ENCODE measurements at regions not wholly inside any gene's neighbourhood (a gene's known extent, or its start where the extent isn't known, plus 50 kb on each side); places are given as distances from the start of the nearest gene placed in this dataset.

DNA sequence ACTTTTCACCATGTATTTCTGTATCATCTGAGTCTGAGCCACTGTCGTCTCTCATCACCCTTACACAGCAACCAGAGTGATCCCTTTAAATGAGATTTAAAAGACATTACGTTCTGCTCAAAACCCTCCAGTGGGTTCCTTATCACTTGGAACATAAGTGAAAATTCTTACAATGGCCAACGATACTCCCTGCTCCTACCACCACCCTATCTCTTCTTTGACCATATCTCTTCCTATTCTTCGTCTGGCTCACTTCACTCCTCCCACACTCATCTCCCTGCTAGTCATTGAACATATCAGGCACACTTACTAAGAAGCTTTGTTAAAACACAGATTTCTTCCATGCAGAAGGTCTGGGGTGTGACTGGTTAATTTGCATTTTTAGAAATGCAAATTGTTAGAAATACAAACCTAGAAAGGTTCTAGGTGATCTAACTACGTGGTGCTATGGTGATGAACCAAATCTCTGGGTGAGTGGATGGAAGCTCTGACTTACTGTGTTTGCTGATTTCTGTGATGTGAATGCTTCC is 166.6 kb upstream of the CD180 start (continued):
- no peak for TF ChIP-seq SETDB1 (IDR thresholded peaks at IDR 0.05; ENCODE audit: insufficient read length, low read length)

DNA sequence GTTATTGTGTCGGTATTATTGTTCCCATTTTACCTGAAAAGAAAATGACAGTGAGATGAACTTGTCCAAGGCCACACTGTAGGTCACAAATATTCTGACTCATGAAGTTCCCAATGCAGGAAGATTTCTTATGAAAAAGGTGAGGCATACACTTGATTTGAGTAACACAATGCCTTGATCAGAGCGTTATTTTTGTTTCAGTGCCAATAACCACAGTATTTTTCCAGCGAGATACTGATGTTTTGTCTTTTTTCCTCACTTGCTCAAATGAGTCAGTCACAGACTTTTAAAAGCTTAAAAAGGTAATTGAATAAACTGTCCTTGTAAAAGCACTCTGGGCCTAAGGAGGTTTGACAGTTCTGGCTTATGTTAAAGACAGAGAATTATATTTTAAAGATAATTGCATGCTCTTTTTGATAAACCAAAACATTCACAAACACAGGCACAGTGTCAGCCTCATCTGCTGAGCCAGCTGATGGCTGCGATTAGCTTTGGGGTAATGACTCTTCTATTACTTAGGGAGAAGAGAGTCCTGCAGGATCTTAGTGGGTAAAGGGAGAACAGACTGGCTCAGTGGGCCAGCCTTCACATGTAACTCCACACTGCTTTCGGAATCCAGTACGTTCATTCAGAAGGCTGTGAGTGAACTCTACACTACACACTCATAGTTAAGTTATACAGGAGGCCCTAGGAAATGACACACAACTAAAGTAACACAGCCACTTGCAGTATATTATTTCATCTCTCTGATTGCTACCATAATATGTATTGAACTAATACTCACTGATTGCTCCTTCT is 165.5 kb upstream of the CD180 start:
- no peak overlapping the region for H3K27ac ChIP-seq (ENCODE audit: extremely low read depth, low read depth, low read length)
- POLR2A ChIA-PET: no interaction called here
- CTCF ChIA-PET: interaction anchor here (0.8 kb wide), 1 partner anchor 10 kb away, joined by 3 read pairs; no protein-coding TSS in a partner anchor

DNA sequence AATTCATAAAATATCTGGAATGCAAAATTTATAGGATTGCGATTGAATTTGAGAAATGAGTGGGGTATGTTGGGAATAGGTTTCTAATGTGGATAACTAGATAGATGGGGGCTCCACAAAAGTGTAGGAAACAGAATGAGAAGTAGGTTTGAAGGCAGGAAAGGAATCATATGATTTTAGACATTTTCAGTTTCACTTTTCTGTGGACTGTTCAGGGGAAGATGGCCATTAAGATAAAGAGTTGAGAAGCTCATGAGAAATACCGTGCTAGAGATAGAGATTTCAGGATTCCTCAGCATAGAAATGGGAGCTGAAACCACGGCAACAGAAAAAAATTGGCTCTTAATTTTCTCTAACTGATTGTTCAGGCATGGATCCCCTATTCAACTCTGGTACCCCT is 163.4 kb upstream of the CD180 start:
- Histone ChIP-seq H3K4me3 (ENCODE audit: low read depth, low read length) (no peak overlapping the region), H3K4me1 (ENCODE audit: control insufficient read depth, insufficient read depth, low read length) (0 out of 2 replicates have a peak, but pooled peaks cover 5% of the 10 kb centered on the region), H3K27ac (ENCODE audit: extremely low read depth, low read depth, low read length) (no peak overlapping the region), H3K9me3 (ENCODE audit: control insufficient read depth, insufficient read depth, low read depth, low read length) (no peaks in the 10 kb centered on the region), H3K36me3 (ENCODE audit: control insufficient read depth in 2 of 2, insufficient read depth in 1 of 2, low read length in 2 of 2) (no peaks in the 10 kb centered on the region)
- ChIA-PET POLR2A (no interaction called here), CTCF (no interaction called here)
- no peak for TF ChIP-seq ZNF837 (tag by site-specific recombination; IDR thresholded peaks at IDR 0.05)
- TF ChIP-seq ZNF214 (tag by site-specific recombination; IDR thresholded peaks at IDR 0.05; ENCODE audit: borderline replicate concordance): no peak
- TF ChIP-seq, protein P1, sequence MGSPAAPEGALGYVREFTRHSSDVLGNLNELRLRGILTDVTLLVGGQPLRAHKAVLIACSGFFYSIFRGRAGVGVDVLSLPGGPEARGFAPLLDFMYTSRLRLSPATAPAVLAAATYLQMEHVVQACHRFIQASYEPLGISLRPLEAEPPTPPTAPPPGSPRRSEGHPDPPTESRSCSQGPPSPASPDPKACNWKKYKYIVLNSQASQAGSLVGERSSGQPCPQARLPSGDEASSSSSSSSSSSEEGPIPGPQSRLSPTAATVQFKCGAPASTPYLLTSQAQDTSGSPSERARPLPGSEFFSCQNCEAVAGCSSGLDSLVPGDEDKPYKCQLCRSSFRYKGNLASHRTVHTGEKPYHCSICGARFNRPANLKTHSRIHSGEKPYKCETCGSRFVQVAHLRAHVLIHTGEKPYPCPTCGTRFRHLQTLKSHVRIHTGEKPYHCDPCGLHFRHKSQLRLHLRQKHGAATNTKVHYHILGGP (tag by site-specific recombination; IDR thresholded peaks at IDR 0.05): no peak
- no peak for TF ChIP-seq ZNF324 (tag by site-specific recombination; IDR thresholded peaks at IDR 0.05)
- no peak for TF ChIP-seq SP2 (tag by site-specific recombination; IDR thresholded peaks at IDR 0.05)
- TF ChIP-seq, protein P2, sequence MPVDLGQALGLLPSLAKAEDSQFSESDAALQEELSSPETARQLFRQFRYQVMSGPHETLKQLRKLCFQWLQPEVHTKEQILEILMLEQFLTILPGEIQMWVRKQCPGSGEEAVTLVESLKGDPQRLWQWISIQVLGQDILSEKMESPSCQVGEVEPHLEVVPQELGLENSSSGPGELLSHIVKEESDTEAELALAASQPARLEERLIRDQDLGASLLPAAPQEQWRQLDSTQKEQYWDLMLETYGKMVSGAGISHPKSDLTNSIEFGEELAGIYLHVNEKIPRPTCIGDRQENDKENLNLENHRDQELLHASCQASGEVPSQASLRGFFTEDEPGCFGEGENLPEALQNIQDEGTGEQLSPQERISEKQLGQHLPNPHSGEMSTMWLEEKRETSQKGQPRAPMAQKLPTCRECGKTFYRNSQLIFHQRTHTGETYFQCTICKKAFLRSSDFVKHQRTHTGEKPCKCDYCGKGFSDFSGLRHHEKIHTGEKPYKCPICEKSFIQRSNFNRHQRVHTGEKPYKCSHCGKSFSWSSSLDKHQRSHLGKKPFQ (tag by site-specific recombination; IDR thresholded peaks at IDR 0.05): no peak
- no peak for TF ChIP-seq ZNF37A (tag by site-specific recombination; IDR thresholded peaks at IDR 0.05)
- no peak for TF ChIP-seq PRDM1 (tag by site-specific recombination; IDR thresholded peaks at IDR 0.05)
- TF ChIP-seq, protein P3, sequence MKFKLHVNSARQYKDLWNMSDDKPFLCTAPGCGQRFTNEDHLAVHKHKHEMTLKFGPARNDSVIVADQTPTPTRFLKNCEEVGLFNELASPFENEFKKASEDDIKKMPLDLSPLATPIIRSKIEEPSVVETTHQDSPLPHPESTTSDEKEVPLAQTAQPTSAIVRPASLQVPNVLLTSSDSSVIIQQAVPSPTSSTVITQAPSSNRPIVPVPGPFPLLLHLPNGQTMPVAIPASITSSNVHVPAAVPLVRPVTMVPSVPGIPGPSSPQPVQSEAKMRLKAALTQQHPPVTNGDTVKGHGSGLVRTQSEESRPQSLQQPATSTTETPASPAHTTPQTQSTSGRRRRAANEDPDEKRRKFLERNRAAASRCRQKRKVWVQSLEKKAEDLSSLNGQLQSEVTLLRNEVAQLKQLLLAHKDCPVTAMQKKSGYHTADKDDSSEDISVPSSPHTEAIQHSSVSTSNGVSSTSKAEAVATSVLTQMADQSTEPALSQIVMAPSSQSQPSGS (tag by site-specific recombination; IDR thresholded peaks at IDR 0.05; ENCODE audit: low read depth): no peak
- TF ChIP-seq ZNF112 (tag by site-specific recombination; IDR thresholded peaks at IDR 0.05): no peak

More for the DNA sequence above, 165.5 kb upstream of the CD180 start:
- Histone ChIP-seq H3K4me3 (ENCODE audit: low read depth, low read length) (no peak overlapping the region), H3K4me1 (ENCODE audit: control insufficient read depth, insufficient read depth, low read length) (0 out of 2 replicates have a peak, but pooled peaks cover 5% of the 10 kb centered on the region), H3K9me3 (ENCODE audit: control insufficient read depth, insufficient read depth, low read depth, low read length) (no peaks in the 10 kb centered on the region), H3K36me3 (ENCODE audit: control insufficient read depth in 2 of 2, insufficient read depth in 1 of 2, low read length in 2 of 2) (no peaks in the 10 kb centered on the region)
- TF ChIP-seq ZNF221 (tag by site-specific recombination; IDR thresholded peaks at IDR 0.05; ENCODE audit: borderline replicate concordance) (no peak), ZNF114 (tag by site-specific recombination; IDR thresholded peaks at IDR 0.05) (no peak), ZNF169 (tag by site-specific recombination; IDR thresholded peaks at IDR 0.05) (no peak), ZBTB17 (tag by site-specific recombination; IDR thresholded peaks at IDR 0.05) (no peak), KLF1 (tag by site-specific recombination; IDR thresholded peaks at IDR 0.05) (no peak), ZNF10 (tag by site-specific recombination; IDR thresholded peaks at IDR 0.05) (no peak), ZNF514 (tag by site-specific recombination; IDR thresholded peaks at IDR 0.05) (no peak)
- TF ChIP-seq, protein P4, sequence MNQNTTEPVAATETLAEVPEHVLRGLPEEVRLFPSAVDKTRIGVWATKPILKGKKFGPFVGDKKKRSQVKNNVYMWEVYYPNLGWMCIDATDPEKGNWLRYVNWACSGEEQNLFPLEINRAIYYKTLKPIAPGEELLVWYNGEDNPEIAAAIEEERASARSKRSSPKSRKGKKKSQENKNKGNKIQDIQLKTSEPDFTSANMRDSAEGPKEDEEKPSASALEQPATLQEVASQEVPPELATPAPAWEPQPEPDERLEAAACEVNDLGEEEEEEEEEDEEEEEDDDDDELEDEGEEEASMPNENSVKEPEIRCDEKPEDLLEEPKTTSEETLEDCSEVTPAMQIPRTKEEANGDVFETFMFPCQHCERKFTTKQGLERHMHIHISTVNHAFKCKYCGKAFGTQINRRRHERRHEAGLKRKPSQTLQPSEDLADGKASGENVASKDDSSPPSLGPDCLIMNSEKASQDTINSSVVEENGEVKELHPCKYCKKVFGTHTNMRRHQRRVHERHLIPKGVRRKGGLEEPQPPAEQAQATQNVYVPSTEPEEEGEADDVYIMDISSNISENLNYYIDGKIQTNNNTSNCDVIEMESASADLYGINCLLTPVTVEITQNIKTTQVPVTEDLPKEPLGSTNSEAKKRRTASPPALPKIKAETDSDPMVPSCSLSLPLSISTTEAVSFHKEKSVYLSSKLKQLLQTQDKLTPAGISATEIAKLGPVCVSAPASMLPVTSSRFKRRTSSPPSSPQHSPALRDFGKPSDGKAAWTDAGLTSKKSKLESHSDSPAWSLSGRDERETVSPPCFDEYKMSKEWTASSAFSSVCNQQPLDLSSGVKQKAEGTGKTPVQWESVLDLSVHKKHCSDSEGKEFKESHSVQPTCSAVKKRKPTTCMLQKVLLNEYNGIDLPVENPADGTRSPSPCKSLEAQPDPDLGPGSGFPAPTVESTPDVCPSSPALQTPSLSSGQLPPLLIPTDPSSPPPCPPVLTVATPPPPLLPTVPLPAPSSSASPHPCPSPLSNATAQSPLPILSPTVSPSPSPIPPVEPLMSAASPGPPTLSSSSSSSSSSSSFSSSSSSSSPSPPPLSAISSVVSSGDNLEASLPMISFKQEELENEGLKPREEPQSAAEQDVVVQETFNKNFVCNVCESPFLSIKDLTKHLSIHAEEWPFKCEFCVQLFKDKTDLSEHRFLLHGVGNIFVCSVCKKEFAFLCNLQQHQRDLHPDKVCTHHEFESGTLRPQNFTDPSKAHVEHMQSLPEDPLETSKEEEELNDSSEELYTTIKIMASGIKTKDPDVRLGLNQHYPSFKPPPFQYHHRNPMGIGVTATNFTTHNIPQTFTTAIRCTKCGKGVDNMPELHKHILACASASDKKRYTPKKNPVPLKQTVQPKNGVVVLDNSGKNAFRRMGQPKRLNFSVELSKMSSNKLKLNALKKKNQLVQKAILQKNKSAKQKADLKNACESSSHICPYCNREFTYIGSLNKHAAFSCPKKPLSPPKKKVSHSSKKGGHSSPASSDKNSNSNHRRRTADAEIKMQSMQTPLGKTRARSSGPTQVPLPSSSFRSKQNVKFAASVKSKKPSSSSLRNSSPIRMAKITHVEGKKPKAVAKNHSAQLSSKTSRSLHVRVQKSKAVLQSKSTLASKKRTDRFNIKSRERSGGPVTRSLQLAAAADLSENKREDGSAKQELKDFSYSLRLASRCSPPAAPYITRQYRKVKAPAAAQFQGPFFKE (tag by site-specific recombination; IDR thresholded peaks at IDR 0.05; ENCODE audit: borderline replicate concordance): no peak
- TF ChIP-seq, protein P5, sequence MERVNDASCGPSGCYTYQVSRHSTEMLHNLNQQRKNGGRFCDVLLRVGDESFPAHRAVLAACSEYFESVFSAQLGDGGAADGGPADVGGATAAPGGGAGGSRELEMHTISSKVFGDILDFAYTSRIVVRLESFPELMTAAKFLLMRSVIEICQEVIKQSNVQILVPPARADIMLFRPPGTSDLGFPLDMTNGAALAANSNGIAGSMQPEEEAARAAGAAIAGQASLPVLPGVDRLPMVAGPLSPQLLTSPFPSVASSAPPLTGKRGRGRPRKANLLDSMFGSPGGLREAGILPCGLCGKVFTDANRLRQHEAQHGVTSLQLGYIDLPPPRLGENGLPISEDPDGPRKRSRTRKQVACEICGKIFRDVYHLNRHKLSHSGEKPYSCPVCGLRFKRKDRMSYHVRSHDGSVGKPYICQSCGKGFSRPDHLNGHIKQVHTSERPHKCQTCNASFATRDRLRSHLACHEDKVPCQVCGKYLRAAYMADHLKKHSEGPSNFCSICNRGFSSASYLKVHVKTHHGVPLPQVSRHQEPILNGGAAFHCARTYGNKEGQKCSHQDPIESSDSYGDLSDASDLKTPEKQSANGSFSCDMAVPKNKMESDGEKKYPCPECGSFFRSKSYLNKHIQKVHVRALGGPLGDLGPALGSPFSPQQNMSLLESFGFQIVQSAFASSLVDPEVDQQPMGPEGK (tag by site-specific recombination; IDR thresholded peaks at IDR 0.05): no peak

Measured in HEK293 (cell line).